MM.1S (cell line): ENCODE measurements at regions not wholly inside any gene's neighbourhood (a gene's known extent, or its start where the extent isn't known, plus 50 kb on each side); places are given as distances from the start of the nearest gene placed in this dataset.

Experiments used
- DNase-seq: peaks from one replicate; pipeline ENCODE4 v3.0.0-alpha.2; 2015
- H2AFZ ChIP-seq: fragments of 300-600 bp; sonication (generic); 2 replicates; pipeline ENCODE4 v1.6.0; 2016; ENCODE audit warnings: antibody characterized with exemption, low read length
- H3F3A ChIP-seq: fragments of 300-600 bp; sonication (generic); 2 replicates; pipeline ENCODE4 v1.6.1; 2016; ENCODE audit warnings: mild to moderate bottlenecking, antibody characterized with exemption, low read length, moderate library complexity, mixed read lengths; ENCODE audit not compliant: insufficient read depth
- H3K27ac ChIP-seq: fragments of 300-600 bp; sonication (generic); 2 replicates; pipeline ENCODE4 v1.5.1; 2016; ENCODE audit warnings: mild to moderate bottlenecking, low read length
- H3K27me3 ChIP-seq: fragments of 300-600 bp; sonication (generic); replicated peaks from 2 replicates; pipeline ENCODE4 v1.6.0; 2016; ENCODE audit warnings: low read length; ENCODE audit not compliant: insufficient read depth
- H3K36me3 ChIP-seq: fragments of 300-600 bp; sonication (generic); replicated peaks from 2 replicates; pipeline ENCODE4 v1.6.1; 2016; ENCODE audit warnings: mild to moderate bottlenecking, low read length, mixed read lengths; ENCODE audit not compliant: insufficient read depth
- H3K4me1 ChIP-seq: fragments of 300-600 bp; sonication (generic); 2 replicates; pipeline ENCODE4 v1.6.1; 2016; ENCODE audit warnings: low read length, mixed read lengths
- H3K4me2 ChIP-seq: fragments of 300-600 bp; sonication (generic); 2 replicates; pipeline ENCODE4 v1.6.0; 2016; ENCODE audit warnings: low read depth, low read length
- H3K4me3 ChIP-seq: fragments of 300-600 bp; sonication (generic); 2 replicates; pipeline ENCODE4 v1.5.1; 2016; ENCODE audit warnings: low read length, mixed read lengths
- H3K79me2 ChIP-seq: fragments of 300-600 bp; sonication (generic); 2 replicates; pipeline ENCODE4 v1.6.1; 2016; ENCODE audit warnings: mixed run types, low read length, mixed read lengths
- H3K9ac ChIP-seq: fragments of 300-600 bp; sonication (generic); 2 replicates; pipeline ENCODE4 v1.6.1; 2016; ENCODE audit warnings: low read length, mixed read lengths
- H3K9me2 ChIP-seq: fragments of 300-600 bp; sonication (generic); replicated peaks from 2 replicates; pipeline ENCODE4 v1.6.1; 2016; ENCODE audit warnings: mild to moderate bottlenecking, low read length, mixed read lengths; ENCODE audit not compliant: insufficient read depth
- H3K9me3 ChIP-seq: fragments of 300-600 bp; sonication (generic); replicated peaks from 2 replicates; pipeline ENCODE4 v1.6.1; 2016; ENCODE audit warnings: mild to moderate bottlenecking, low read length, mixed read lengths; ENCODE audit not compliant: insufficient read depth
- H4K20me1 ChIP-seq: fragments of 300-600 bp; sonication (generic); 2 replicates; pipeline ENCODE4 v1.6.1; 2016; ENCODE audit warnings: mild to moderate bottlenecking, low read length, moderate library complexity, mixed read lengths; ENCODE audit not compliant: insufficient read depth
- CTCF ChIP-seq: fragments of 300-600 bp; sonication (generic); IDR thresholded peaks from 2 replicates; pipeline ENCODE4 v1.5.1; 2016; ENCODE audit warnings: antibody characterized with exemption, low read length, mixed read lengths
- EZH2 ChIP-seq: fragments of 300-600 bp; sonication (generic); optimal IDR thresholded peaks from 2 replicates; pipeline ENCODE3; 2017; ENCODE audit warnings: low read depth, mild to moderate bottlenecking, antibody characterized with exemption, low read length, mixed read lengths
- EZH2phosphoT487 ChIP-seq: fragments of 300-600 bp; sonication (generic); IDR thresholded peaks from 2 replicates; pipeline ENCODE4 v1.6.1; 2018; ENCODE audit warnings: antibody characterized with exemption, low read length

GRCh38 chr1:34619256-34619655 is 135.6 kb upstream of the GJB5 start:
- Histone ChIP-seq H3K9me2 (no peaks in the 10 kb centered on the region), H3K4me3 (no peak overlapping the region), H3K9ac (no peak overlapping the region), H2AFZ (no peak overlapping the region), H3K27ac (no peak overlapping the region), H3K4me2 (no peak overlapping the region), H3K36me3 (no peaks in the 10 kb centered on the region), H3K27me3 (peaks cover 30% of the 10 kb centered on the region), H3K79me2 (no peaks in the 10 kb centered on the region), H3K9me3 (no peaks in the 10 kb centered on the region), H4K20me1 (no peaks in the 10 kb centered on the region), H3F3A (no peaks in the 10 kb centered on the region), H3K4me1 (no peaks in the 10 kb centered on the region)
- no peak for TF ChIP-seq EZH2phosphoT487
- no peak for TF ChIP-seq EZH2
- TF ChIP-seq CTCF: no peak
- no peak for DNase-seq

GRCh38 chr1:34621916-34622315 is 132.9 kb upstream of the GJB5 start:
- H3K9me3 ChIP-seq: no peaks in the 10 kb centered on the region
- no peaks in the 10 kb centered on the region for H3K36me3 ChIP-seq
- no peaks in the 10 kb centered on the region for H3K79me2 ChIP-seq
- no peaks in the 10 kb centered on the region for H4K20me1 ChIP-seq
- no peak overlapping the region for H3K27ac ChIP-seq
- no peak overlapping the region for H2AFZ ChIP-seq
- no peaks in the 10 kb centered on the region for H3F3A ChIP-seq
- no peak for DNase-seq
- H3K4me1 ChIP-seq: no peaks in the 10 kb centered on the region
- H3K27me3 ChIP-seq: peaks cover 13% of the 10 kb centered on the region; the same call in 1 of the 2 replicates
- H3K4me2 ChIP-seq: no peak overlapping the region
- TF ChIP-seq CTCF (no peak), EZH2phosphoT487 (no peak), EZH2 (no peak)
- no peaks in the 10 kb centered on the region for H3K9me2 ChIP-seq
- H3K4me3 ChIP-seq: no peak overlapping the region
- H3K9ac ChIP-seq: no peak overlapping the region

GRCh38 chr1:34625521-34626015 is 129.3 kb upstream of the GJB5 start:
- Histone ChIP-seq H3K27ac (no peak overlapping the region), H4K20me1 (no peaks in the 10 kb centered on the region), H3K4me3 (no peak overlapping the region), H3K4me1 (no peaks in the 10 kb centered on the region), H3K4me2 (no peak overlapping the region), H3K79me2 (no peaks in the 10 kb centered on the region), H2AFZ (no peak overlapping the region), H3K27me3 (peaks cover 19% of the 10 kb centered on the region), H3K9me2 (no peaks in the 10 kb centered on the region), H3K9ac (no peak overlapping the region), H3K9me3 (no peaks in the 10 kb centered on the region), H3K36me3 (no peaks in the 10 kb centered on the region), H3F3A (no peaks in the 10 kb centered on the region)
- TF ChIP-seq EZH2 (no peak), CTCF (no peak), EZH2phosphoT487 (no peak)
- no peak for DNase-seq
